ENCODE measurements at regions not wholly inside any gene's neighbourhood (a gene's known extent, or its start where the extent isn't known, plus 50 kb on each side); places are given as distances from the start of the nearest gene placed in this dataset.

DNA sequence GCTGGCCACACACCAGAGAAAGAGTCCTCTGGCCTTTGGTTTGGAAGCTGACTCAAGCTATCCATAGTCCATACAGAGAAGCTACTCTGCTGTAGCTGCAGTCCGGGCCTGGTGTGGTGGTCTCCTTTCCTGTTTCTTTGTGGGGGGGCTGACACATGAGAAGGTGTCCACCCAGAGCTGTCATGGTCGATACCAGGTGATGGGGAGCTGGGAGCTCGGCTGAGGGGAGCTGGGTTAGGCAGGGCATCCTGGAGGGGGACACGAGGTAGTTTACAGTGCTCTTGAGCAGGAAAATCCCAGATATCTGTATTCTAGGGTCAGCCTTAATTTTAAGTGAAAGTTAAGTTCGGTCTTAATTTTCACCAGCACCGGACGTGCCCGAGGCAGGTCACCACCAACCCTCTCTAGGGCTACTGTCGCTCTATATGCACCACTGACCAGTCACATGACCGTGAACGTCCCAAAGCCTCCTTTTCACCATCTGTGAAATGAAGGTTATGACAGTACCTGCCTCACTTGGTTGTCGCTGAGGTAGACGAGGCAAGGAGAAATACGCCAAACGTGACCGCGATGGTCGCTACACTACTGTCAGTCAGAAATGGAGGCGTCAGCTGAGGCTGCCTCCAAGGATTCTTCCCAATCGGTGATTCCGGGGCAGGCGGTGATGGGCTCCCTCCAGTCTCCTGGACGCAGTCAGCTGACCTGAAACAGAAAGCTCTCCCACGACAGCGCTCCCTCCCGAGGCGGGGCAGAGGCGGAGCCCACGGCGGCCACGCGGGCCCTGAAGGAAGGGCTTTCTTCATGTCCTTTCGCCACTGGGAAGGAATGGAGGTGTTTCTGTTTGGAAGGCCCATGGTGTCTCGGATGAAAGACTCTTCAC, 69.4 kb upstream of the SHH start:
- intact Hi-C loops (cut with micrococcal nuclease) = no loop called here

DNA sequence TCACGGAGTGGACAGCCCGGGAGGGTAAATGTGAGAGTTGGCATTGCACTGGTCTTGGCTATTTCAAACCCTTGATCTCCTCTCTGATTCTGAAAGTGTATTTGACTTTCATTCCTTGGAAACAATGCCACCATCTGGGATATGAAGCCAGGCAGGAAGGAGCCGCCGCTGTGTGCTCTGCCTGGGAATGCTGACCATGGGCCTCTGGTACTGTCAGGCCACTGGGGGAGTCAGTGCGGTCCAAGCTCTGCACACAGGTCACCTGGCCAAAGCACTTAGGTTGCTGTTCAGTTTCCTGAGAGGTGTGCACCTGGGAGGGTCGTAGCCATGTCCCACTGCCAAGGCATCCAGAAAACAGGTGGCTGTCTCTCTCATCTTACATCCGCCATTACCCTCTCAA, 68.5 kb upstream of the SHH start:
- intact Hi-C loops (cut with micrococcal nuclease) = no loop called here

- intact Hi-C loops (cut with micrococcal nuclease) = no loop called here
These were observed 67.3 kb upstream of the SHH start for GRCh38 chr7:155879592-155879991.

- intact Hi-C loops (cut with micrococcal nuclease) = no loop called here
These were observed 66.4 kb upstream of the SHH start for GRCh38 chr7:155878674-155879073.

DNA sequence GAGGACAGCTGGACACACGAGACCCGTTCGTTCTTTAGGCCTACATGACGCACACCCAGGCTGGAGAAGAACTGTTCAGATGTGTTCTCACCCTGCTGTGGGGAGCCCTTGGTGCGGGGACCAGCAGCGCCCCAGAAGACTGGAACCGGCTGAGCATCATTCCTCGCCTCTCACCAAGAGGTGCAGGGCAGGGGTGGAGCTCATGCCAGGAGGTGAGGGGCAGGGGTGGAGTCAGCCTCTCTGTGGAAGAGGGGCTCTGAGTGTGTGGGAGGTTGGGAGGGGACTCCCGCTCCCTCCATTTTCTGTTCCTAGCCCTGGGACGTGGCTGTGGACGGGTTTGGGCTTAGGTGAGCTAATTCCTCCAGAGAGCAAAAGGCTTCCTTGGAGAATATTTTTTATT, 66.0 kb upstream of the SHH start:
- intact Hi-C loops (cut with micrococcal nuclease) = no loop called here

- intact Hi-C loops (cut with micrococcal nuclease) = no loop called here
These were observed 64.9 kb upstream of the SHH start for GRCh38 chr7:155877167-155877566.

GRCh38 chr7:155874411-155874810, 62.1 kb upstream of the SHH start:
- intact Hi-C loops (cut with micrococcal nuclease) = no loop called here

DNA sequence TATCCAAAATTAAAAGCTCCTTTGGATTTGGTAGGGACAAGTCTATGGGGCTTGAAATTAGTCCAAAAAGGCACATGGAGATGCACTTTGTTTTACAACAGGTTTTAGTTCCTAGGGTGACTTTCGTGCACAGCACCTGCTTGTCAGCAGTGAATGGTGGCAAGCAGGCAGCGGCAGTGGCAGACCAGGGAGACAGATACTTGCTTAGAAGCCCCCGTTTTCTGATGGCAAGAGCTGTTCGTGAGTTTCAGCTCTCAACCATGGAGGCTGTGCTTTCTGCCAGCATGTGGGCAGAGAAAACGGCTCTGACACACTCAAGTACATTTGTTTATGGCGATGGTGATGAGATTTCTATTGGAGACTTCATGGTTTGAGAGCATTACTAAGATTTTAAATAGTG, 61.7 kb upstream of the SHH start:
- intact Hi-C loops (cut with micrococcal nuclease) = no loop called here

- intact Hi-C loops (cut with micrococcal nuclease) = no loop called here
These were observed 60.6 kb upstream of the SHH start for GRCh38 chr7:155872678-155873369.

DNA sequence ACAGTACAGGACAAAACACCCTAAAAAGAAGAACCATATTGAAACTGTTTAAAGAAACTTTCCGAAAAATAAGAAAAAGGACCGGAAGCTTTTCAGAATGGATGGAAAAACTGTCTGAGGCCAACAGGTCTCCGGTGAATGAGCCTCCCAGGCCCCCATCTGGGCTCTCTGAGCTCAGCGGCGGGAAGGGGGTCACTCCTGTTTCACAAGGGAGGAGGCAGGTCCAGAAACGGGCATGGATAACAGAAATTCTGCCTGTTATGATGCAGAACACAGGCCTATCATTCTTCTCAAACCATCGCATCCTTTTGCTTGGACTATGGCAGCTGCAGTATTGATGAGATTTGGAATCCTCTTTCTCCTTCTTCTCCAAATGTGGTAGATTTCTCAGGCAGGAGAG, 58.9 kb upstream of the SHH start:
- intact Hi-C loops (cut with micrococcal nuclease) = no loop called here

DNA sequence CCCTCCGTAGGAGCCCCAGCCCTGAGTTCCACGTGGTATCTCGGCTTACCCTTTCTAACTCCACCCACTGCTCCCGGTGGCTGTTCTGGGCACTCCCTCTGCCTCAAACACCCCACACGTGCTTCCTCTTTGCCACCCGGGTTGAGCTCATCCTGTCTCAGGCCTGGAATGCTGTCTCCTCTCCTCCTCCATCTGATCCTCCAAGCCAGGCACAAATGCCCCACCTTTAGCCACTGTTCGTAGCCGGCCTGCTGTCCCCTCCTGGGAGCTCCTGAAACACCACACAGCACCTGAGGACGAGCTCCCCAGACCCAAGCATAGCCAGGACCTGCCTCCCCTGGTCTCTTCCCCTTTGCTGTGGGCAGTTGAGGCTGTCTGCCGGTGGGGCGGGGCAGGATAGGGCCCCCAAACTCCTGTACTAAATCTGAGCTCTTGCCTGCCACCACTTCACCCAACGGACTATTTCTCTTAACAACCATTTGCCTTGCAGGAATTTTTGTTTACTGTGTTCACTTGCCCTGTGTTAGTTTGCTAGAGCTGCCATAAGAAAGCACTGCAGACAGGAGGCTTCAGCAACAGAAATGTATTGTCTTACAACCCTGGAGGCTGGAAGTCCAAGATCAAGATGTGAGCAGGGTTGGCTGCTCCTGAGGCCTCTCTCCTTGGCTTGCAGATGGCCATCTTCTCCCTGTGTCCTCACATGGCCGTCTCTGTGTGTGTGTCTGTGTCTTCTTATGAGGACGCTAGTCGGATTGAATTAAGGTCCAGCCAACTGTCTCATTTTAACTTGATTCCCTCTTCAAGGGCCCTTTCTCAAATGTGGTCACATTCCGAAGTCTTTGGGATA, 58.3 kb upstream of the SHH start:
- intact Hi-C loops (cut with micrococcal nuclease) = no loop called here

- intact Hi-C loops (cut with micrococcal nuclease) = no loop called here
These were observed 57.5 kb upstream of the SHH start for GRCh38 chr7:155869784-155870076.

- intact Hi-C loops (cut with micrococcal nuclease) = no loop called here
These were observed 56.9 kb upstream of the SHH start for GRCh38 chr7:155868955-155869783.

DNA sequence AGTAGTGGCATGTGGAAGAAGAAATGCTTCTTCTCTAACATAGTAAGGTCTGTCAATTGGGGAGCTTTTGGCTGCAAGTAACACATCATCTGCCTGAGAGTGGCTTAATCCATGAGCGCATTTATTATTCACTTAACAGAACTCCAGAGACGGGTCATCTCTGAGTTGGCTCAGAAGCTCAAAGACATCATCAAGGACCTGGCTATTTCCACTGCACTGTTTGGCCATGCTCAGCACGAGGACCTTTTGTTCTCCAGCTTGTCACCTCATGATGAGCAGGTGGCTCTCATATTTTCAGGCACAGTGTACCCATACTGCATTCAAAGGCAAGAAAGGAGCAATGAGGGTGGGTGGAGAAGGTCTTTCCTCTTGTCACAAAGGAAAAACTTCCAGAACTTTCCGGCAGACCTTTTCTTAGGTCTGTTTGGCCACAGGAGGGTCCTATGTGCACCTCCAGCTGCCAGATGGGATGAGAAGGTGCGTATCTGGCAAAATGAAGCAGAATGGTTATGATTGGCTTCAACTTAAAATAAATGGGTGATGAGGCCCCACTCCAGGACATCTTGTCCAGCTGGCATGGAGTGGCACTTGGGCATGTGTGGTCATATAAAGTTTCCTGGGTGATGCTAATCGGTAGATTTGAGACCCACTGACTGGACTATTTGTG, 55.6 kb upstream of the SHH start:
- intact Hi-C loops (cut with micrococcal nuclease) = no loop called here

DNA sequence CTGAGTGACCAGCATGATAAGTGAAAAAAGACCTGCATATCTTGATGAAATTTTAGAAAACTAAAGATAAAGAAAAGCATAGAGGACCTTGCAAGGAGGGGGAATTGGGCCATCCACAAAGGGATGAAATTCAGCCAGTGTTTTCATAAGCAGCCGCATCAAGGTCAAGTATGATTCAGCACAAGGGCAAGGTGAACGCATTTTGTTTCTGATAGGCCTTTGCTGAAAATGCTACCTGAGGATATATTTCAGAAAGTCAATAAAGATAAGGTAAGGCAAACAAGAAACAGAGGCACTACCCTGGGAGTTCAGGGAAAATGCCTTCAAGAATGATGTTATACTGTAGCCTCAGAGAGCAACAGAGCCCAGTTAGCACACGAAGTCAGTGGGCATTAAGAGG, 55.0 kb upstream of the SHH start:
- intact Hi-C loops (cut with micrococcal nuclease) = no loop called here

DNA sequence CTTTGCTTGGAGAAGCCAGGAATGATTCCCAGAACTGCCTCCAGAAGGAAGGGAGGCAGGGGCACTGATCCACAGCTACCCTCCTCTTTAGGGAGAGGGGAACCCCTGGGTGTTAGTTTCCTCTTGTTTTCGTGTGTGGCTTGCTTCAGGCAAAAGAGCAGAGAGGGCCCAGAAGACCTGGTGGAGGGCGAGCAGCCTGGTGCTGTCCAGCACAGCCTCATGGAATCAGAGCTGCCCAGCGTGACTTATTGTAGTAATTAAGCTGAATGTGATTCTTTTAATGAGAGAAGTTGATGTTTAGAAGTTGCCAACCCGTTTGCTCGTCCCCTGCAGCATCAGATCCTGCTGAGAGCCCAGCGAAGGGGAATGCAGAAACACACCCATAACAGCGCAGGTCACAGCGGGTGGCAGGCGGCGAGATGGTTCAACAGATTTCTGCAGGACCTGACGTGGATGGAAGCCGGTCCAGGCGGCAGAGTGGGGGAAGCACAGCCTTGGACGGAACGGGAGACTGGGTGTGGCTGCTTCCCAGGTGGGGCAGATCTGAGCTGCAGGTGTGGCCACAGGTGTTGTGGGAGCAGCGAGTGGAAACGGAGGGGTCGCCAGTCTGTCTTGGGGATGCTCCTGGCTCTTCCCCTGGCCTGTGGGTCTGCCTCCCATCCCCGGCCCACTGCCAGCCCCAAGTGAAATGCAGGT, 53.7 kb upstream of the SHH start:
- intact Hi-C loops (cut with micrococcal nuclease) = no loop called here

DNA sequence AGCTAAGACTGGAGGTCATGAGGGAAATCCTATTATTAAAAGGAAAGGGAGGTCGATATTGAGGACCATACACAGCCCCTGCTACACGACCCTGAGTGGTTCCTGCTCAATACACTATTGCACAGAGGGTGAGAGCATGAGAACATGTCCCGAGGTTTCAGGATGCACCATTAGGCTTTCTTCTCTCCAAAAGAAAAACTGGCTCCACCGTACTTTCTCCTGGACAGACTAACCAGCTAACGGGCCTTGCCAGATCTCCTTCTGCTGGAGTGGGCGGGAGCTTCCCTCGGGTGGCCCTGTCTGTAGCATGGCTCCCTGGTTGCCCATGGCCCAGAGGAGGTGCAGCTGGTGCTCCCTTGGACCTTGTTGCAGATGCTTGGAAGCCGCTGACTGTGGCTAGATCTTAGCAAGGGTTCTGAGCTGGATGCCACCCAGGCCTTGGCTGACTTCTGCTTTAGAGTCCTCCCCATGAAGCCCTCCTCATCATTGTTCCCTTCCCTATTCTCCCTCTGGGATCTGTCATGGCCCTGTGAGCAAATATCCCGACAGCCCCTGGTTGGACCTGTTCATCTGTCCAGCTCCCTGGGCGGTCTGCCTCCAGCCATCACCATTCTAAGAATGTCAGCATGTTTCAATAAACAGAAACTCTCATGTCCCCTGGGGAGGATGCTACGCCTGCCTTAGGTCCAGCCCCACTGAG, 52.9 kb upstream of the SHH start:
- intact Hi-C loops (cut with micrococcal nuclease) = no loop called here

DNA sequence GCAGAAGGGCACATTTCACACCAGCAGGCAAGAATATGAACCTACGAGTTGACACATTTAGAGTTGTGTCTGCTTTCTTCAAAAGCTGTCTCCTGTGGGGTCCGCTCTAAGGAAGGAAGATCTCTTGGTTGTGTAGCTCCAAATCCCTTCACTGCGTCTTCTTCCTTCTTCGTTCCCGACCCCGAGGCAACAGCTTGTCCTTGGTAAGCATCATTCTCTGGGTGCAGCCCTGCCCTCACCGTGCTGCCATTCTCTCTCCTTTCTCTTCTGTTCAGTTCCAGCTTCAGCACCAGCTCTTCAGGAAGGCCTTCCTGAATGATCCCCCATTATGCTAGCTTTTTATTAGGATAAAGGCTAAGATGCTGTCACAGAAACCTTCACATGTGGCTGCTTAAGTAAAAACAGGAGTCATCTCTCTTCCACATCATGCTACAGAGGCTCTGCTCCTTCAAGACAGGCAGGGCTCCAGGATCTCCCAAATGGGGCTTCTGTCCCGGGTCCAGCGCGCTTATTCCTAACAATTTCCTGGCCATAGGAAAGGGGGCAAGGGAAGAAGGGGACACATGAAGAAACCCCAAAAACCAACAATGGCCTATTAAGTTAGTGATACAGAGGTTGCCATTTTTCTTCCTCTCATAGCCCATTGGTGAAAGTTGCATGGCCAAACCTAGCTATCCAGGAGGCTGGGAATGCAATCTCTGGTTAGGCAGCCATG, 52.2 kb upstream of the SHH start:
- intact Hi-C loops (cut with micrococcal nuclease) = no loop called here

DNA sequence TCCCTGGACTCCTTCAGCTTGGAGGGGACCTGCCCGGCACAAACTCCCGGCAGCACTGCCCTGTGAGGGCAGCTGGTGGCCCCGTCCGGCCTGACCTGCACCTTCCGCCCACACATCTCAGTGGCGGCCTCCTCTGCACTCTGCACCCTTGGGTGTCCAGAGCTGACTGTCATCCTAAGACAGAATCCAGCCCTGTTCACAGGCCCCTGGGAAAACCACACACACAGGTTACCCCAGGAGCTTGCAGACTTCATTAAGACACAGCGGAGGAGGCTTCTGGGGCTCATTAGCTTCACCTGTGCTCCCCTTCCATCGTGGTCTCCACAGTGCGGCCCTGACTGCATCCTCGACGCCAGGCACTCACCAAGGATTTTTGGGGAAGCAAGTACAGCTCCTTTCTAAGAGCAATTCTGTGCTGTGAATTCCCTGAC, 51.5 kb upstream of the SHH start:
- intact Hi-C loops (cut with micrococcal nuclease) = no loop called here
